NCI-H1436 (cell line): ENCODE measurements at regions not wholly inside any gene's neighbourhood (a gene's known extent, or its start where the extent isn't known, plus 50 kb on each side); places are given as distances from the start of the nearest gene placed in this dataset.

Source experiments
- DNase-seq: peaks from one replicate; lab custom pipeline; 2025; lab: John Stamatoyannopoulos, UW

DNA sequence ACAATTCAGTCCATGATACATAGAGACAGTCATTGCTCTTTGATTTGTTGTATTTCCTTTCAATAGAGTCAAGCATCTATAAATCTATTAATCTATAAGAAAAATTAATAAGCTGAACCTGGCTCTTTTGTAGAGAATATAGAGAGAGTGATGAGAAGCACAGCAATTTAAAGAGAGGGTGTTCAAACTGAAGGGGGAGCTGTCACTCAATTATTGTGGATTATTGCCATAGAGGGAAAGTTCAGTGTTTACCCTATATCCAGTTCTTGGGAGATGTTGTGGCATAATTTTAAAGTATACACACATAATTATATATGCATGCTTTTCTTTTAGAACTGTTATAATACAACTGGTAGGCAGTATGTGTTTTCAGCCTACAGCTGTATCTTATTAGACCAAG is 1469.0 kb upstream of the PABPC4L start:
- DNase-seq = no peak
